HUDEP-2 (cell line): ENCODE measurements at regions not wholly inside any gene's neighbourhood (a gene's known extent, or its start where the extent isn't known, plus 50 kb on each side); places are given as distances from the start of the nearest gene placed in this dataset.
A peak's percentile ranks its signal among the peaks of the same experiment; 100 is the strongest.
"Not testable (repeated sequence)": the region's sequence is repeated elsewhere in the genome, so short reads cannot be mapped to it uniquely, and the experiment has no call there.

Experiments
- DNase-seq, 76 experiments: peaks; one replicate each; lab custom pipeline; 2025; ENCODE audit not compliant: unreplicated experiment in 76 of 76; lab: John Stamatoyannopoulos, UW

DNA sequence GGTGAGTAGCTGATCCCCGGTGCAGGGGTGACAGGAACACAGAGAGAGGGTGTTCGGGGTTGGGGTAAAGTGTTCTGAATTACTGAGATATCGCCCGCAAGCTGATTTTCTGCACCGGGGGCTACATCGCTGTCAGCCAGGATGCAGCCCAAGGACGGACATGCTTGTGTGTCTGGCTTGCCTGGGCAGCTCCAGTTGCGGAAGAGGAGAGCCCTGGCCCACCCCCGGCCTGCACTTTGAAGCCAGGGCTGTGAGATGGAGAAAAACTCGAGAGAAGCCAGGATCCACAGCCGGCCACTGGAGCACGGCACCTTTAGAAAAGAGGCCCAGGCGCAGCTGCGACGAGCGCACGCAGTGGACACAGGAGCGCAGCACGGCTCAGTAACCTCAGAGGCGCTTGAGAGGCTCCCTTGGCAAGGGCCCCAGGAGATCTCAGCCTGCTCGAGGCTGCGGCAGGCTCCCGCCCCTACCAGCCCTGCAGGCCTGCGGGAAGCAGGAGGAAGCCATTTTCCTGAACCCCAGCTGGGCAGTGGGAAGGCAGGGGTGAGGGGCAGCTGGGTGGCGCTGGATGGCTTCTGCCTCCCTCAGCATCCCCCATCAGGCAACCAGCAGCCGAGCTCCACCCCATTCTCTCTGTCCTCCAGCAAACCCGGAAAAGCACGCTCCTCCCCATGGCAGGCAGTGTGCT lies 59.2 kb downstream of the C9orf50 start:
- no peak for DNase-seq

DNA sequence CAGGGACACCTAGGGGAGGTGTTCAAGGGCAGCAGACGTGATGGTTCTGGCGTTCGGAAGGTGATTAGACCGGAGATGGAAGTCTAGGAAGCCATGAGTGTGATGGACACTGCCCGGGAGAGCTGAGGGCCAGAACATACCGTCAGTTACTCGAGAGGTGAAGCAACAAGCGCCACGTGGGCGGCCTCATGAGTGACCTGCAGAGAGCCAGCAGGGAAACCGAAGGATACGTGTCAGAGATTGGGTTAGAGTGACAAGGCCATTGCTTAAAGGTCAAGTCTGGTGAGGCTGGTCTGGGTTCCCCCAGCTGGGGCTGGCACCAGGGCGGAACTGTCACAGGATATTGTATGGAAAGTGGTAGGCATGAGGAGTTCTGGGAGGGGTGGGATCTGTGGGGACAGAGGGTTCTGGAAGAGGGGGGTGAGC lies 60.0 kb downstream of the C9orf50 start:
- no peak for DNase-seq

GRCh38 chr9:129559506-129559881 lies 61.4 kb downstream of the C9orf50 start:
- no peak for DNase-seq

- no peak for DNase-seq
These were observed 62.1 kb downstream of the C9orf50 start for GRCh38 chr9:129558551-129559505.

GRCh38 chr9:129558063-129558550 lies 62.8 kb downstream of the C9orf50 start:
- DNase-seq, result no peak

DNA sequence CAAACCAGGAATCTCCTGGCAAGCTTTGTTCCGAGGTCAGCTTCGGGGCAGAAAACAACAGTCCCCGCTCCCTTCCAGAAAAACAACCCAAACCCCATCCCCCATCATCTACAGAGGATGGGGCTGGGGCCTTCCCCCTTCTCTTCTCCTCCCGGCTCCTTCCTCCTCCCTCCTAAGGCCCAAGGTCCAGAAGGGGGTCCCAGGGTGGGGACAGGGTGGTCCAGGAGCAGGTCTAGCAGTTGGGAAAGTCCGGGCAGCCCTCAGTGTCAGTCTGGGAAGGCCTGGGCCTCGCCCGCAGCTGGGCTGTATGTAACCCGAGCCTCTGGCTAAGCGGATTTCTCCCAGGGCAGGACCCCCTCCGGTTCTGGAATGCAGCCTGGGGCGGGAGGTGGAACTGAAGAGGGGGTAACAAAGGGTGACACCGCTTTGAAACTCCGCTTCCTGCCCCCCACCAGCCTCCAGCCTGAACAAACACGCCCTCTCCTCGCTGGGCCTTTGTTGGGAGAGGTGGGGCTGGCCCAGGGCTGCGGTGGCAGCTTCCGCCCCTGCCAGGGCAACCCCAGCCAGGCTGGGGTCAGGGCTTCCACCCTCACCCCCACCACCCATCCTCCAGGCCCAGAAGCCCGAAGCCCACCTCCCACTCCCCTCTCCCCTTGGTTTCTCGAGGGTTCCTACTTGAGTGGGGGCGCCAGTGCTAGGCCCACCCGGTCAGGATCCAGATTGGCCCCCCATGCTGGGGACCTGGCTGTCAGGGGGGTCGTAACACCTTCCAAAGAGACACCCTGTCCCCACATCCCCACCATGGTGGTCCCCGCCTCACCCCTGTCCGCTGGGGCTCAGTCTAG lies 63.5 kb downstream of the C9orf50 start:
- no peak for DNase-seq

DNA sequence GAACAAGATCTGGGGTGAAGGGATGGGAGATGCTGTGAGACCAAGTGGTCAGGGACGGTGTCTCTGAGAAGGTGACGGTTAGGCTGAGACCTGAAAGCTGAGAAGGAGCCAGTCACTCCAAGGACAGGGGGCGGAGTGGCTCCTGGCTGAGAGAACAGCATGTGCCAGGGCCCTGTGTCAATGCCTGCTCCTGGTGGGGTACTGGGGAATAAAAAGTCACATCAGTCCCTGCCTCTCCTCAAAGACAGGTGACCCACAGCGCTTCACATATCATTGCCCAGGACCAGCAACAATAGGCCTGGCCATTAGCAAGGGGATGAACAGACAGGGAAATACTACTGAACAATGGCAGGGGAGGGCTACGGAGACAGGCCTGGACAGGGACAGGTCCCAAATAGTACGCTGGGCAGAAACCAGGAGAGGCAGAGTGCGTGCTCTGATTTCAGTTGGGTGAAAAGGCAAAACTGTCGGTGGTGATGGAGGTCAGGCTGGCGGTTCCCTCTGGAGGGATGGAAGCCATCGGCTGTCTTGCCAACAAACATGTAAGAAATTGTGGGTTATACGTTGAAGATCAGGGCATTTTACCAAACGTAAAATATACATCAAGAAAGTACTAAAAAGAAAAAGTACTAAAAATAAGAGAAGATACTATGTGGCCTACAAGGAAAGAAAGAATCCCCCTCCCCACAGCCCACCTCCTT lies 64.3 kb downstream of the C9orf50 start:
- DNase-seq, result no peak

DNA sequence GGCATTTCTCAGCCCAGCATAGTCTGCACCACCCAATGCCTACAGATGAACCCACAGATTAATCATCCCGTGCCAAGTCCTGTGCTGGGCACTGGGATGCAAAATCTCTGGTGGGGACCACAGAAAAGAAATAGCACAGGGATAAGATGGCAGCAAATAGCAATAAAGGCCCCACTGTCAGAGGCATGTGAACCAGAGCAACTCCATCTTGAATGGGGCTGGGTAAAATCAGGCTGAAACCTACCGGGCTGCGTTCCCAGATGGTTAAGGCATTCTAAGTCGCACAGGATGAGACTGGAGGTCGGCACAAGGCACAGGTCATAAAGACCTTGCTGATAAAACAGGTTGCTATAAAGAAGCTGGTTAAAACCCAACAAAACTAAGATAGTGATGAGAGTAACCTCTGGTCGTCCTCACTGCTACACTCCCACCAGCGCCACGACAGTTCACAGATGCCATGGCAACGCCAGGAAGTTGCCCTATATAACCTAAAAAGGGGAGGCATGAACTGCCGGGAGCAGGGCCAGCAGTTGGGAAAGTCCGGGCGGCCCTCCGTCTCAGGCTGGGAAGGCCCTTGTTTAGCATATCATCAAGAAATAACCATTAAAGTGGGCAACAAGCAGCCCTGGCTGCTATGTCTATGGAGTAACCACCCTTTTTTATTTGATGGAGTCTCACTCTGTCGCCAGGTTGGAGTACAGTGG lies 65.2 kb downstream of the C9orf50 start:
- no peak for DNase-seq

DNA sequence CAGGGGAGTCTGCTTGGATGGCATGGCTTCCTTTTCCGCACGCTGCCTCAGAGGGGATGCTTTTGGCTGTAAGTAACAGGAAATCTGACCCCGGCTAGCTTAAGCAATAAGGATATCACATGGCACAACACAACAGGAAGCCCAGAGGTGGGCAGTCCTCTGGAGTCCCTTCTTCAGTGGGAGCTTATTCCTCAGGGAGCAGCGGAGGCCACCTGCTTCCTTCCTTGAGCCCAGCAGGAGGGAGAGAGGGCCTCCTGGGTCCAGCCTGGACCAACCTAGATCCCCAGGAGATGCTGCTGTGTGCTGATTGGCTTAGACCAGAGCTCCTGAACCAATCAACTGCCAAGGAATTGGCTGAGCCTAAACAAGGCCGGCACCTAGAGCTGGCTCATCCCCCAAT lies 66.3 kb downstream of the C9orf50 start:
- peak in 3 of 76 experiments; percentile 0 to 12 (median 8) for DNase-seq

DNA sequence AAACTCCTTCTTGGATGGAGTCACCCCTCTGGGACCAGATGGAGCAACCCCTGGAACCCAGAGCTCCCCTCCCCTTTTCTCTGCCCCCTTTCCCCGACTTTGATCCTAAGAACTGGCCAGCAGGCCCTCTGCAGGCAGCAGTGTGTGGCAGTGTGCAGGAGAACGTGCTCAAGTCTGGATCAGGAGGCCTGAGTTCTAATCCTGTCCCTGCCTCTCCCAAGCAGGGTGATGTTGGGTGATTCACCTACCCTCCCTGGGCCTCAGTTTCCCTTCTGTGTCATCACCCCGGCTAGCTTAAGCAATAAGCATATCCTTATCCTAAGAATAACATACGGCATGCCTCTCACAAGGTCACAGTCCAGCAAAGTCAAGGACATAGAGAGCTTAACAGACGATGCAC lies 67.6 kb downstream of the C9orf50 start:
- no peak for DNase-seq

GRCh38 chr9:129552064-129552463 lies 68.8 kb downstream of the C9orf50 start:
- DNase-seq, result no peak

DNA sequence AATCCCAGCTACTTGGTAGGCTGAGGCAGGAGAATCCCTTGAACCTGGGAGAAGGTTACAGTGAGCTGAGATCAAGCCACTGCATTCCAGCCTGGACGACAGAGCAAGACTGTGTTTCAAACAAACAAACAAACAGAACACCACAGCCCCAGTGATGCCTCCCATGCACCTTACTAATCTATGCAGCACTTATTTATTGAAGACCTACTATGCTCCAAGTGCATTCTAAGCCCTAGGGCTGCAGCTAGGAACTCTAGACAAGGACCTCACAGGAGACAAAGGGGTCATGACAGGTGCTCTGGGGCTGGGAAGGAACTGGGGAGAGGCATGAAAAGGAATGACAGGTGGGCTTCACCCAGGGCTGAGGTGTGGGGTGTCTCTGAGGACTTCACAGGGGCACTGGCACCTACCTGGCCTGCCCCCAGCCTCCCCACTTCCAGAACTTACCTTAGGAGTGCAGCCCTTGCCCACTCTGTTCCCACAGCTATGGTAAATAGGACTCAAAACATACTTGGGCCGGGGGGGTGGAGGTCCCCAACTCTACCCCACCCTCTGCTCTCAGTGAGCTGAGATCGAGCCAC lies 69.4 kb downstream of the C9orf50 start:
- no peak for DNase-seq

GRCh38 chr9:129550977-129551376 lies 69.9 kb downstream of the C9orf50 start:
- DNase-seq, result not testable (repeated sequence)

DNA sequence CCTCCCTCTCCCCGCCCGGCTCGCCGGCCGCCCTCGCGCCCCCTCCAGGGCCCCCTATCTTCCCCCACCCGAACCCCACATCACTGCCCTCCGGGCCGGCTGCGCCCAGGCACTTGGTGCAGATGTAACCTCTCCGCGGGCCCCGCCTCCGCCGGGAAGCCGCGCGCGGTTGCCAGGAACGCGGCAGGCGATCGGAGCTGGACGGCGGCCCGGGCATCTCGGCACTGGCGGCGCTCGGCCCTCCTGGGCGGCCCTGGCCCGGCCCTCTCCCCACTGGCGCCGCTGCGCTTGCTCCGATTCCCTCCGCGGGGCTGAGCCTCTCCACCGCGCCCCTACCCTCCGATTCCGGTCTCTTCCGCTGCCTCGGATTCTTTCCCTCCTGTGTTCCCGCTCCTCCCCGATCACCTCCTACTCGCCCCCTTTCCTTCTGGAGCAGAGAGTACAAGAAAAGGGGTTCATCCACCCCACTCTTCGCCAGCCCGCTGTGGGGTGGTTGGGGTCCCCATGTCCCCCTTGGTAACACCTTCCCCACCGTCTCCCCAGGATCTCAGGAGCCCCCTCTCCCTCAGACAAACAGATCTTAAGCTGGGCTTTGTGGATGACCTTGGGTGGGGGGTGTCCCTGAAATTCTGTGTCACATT lies 70.6 kb downstream of the C9orf50 start:
- DNase-seq, result no peak

DNA sequence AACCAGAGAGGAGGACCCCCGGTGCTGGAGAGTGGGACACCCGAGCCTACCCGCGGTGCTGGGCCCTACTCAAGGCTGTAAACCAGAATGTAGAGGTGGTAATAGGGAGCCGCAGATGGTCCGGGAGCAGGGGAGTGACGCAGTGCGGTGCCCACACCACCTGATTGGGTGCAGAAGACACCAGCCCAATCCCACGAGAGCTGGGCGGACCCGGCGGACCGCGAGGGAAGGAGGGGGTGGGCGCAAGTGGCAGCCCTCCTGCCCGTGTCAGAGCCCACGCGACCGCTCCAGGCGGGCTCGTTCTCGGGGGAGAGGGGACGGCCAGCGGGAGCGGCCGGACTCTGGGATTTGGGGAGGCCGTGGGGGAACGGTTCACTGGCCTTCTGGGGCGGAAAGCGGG lies 71.2 kb downstream of the C9orf50 start:
- no peak for DNase-seq

GRCh38 chr9:129549139-129549538 lies 71.8 kb downstream of the C9orf50 start:
- DNase-seq, result no peak

DNA sequence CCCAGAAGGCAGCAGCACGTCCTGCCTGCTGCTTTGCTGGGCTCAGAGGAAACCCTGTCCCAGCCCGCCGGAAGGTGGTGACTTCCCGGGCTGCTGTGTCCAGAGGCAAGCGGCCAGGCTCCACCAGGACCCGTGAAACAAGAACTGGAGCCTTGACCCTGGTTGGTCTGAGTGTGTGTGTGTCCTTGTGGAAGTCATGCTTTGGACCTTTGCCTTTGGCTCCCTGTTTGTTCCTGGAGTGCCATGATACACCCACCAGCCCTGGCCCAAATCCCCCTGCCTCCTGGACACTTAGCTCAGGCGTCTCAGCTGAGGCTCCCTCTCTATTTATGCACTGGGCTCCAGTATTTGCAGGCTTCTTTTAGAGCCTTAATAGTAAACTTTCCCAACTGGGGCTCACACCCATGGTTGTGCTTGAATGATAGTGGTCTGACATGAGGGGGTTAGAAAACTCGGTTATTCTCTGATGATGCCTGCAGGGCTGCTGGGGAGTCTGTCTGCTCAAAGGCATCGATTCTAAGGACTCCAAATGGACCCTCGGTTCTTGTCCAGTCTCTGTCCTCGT lies 72.2 kb downstream of the C9orf50 start:
- DNase-seq, result no peak

DNA sequence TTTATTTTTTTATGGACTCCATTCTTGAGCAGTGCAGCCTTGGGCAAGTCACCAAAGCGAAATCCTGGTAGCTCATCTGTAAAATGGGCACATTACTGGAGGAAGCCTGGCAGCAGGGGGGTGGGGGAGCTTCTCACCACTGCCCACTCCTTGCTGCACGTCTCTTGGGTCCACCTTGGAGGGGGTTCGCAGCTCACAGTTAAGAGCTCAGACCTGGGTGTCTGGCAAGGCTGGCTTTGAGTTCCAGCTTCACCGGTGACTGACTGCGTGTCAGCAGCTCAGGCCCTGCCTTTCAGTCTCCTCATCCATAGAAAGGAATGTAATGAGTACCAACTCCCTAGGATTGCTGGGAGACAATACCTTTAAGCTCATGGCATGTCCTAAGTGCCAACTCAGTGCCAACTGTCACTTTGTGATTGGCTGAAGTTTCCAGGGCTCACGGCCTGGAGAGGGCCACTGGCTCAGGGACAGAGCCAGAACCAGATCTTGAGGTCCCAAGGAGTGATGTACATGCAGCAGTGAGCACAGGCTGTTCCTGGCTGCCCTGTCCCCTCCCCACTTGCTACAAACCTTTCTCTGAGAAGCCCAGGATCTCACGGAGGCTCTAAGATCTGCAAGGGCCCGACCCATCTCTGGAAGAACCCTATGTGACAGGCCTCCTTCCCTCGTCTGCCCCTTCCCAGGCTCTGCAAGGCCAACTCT lies 72.9 kb downstream of the C9orf50 start:
- DNase-seq, result no peak
